Nephron progenitor cell (in vitro differentiated cells): ENCODE measurements at regions not wholly inside any gene's neighbourhood (a gene's known extent, or its start where the extent isn't known, plus 50 kb on each side); places are given as distances from the start of the nearest gene placed in this dataset.

Experiments
- DNase-seq: peaks from one replicate; pipeline ENCODE4 v3.0.0; 2021
- H3K27ac Mint-ChIP-seq: 2 replicates; pipeline ENCODE4 v1.8.0; 2021; ENCODE audit warnings: mild to moderate bottlenecking, moderate library complexity, mixed read lengths
- H3K27me3 Mint-ChIP-seq: 2 replicates; pipeline ENCODE4 v1.8.0; 2021; ENCODE audit warnings: mild to moderate bottlenecking, low read depth, mixed read lengths; ENCODE audit not compliant: poor library complexity
- H3K36me3 Mint-ChIP-seq: 2 replicates; pipeline ENCODE4 v1.8.0; 2021; ENCODE audit warnings: low read depth, mixed read lengths
- H3K4me1 Mint-ChIP-seq: 2 replicates; pipeline ENCODE4 v1.8.0; 2021; ENCODE audit warnings: mixed read lengths
- H3K4me3 Mint-ChIP-seq: 2 replicates; pipeline ENCODE4 v1.8.0; 2021; ENCODE audit warnings: mild to moderate bottlenecking, moderate library complexity, mixed read lengths
- H3K9me3 Mint-ChIP-seq: 2 replicates; pipeline ENCODE4 v1.8.0; 2021; ENCODE audit warnings: mild to moderate bottlenecking, moderate library complexity, mixed read lengths
- TF ChIP-seq, protein P1 (sequence below): fragments of 200-600 bp; sonication (generic); IDR thresholded peaks from 2 replicates; pipeline ENCODE4 v1.5.0; 2021; ENCODE audit warnings: antibody characterized with exemption

DNA sequence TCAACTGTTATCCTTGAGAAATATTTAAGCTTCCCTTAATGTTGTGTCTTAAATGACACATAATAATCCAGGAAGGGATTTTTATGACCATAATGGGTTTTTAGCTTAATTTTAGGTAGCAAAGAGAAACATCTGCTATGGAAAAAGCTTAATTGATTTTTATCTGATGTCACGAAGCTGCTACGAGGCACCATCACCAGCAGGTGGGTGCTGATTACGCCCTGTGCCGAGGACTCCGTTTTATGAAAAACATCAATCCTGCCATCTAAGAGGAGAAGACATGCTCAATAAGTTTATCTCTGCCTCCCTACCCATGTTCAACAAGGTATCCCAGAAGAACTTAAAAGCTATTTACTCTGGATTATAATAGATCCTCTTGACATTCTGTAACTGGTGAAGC is 280.6 kb upstream of the ZFP42 start:
- TF ChIP-seq, protein P1, sequence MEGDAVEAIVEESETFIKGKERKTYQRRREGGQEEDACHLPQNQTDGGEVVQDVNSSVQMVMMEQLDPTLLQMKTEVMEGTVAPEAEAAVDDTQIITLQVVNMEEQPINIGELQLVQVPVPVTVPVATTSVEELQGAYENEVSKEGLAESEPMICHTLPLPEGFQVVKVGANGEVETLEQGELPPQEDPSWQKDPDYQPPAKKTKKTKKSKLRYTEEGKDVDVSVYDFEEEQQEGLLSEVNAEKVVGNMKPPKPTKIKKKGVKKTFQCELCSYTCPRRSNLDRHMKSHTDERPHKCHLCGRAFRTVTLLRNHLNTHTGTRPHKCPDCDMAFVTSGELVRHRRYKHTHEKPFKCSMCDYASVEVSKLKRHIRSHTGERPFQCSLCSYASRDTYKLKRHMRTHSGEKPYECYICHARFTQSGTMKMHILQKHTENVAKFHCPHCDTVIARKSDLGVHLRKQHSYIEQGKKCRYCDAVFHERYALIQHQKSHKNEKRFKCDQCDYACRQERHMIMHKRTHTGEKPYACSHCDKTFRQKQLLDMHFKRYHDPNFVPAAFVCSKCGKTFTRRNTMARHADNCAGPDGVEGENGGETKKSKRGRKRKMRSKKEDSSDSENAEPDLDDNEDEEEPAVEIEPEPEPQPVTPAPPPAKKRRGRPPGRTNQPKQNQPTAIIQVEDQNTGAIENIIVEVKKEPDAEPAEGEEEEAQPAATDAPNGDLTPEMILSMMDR, result no peak
- Mint-ChIP-seq H3K27ac (no peak overlapping the region), H3K27me3 (no peaks in the 10 kb centered on the region), H3K4me3 (no peak overlapping the region), H3K36me3 (no peaks in the 10 kb centered on the region), H3K9me3 (no peaks in the 10 kb centered on the region), H3K4me1 (peaks cover 7% of the 10 kb centered on the region)
- no peak for DNase-seq

DNA sequence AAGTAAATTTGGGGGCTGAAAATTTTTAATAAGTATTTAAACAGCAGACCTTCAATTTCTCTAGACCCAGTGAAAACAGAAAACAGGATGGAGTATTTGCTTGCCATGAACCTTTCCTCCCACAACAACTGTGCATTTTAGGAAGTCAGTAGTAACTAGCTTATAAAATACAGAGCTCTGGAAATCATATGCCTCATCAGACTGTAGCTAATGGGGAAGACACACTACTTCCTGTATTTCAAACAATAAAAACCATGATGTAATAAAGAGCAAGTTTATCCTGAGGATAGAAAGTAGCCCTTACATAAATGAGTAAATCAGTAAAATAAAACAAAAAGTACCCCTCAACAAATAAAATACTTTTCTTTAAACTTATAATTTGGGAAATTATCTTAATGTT is 280.1 kb upstream of the ZFP42 start:
- H3K27ac Mint-ChIP-seq, result no peak overlapping the region
- H3K9me3 Mint-ChIP-seq, result no peaks in the 10 kb centered on the region
- no peak overlapping the region for H3K4me3 Mint-ChIP-seq
- no peaks in the 10 kb centered on the region for H3K27me3 Mint-ChIP-seq
- DNase-seq, result no peak
- no peaks in the 10 kb centered on the region for H3K36me3 Mint-ChIP-seq
- TF ChIP-seq, protein P1, result no peak
- peaks cover 7% of the 10 kb centered on the region for H3K4me1 Mint-ChIP-seq

DNA sequence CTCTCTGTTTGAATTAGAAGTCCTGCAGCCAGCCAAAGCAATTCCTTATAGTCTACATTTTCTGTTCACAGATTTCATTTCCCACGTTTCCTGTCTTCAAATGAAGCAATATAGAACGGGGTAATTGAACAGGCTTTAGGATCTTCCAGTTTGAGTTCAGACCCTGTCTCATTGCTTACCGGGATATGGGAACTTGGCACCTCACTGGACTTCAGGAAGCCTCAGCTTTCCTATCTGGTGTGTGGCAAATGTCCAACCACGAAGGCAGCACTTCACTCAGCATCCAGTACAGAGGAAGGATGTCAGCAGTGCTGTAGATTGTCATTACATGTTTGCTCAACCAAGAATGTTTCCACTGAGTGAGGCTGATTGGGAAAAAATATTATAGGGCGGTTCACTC is 271.1 kb upstream of the ZFP42 start:
- Mint-ChIP-seq H3K27me3 (no peaks in the 10 kb centered on the region), H3K4me3 (no peak overlapping the region), H3K36me3 (no peaks in the 10 kb centered on the region), H3K27ac (no peak overlapping the region), H3K4me1 (no peaks in the 10 kb centered on the region), H3K9me3 (peaks cover 4% of the 10 kb centered on the region)
- DNase-seq, result no peak
- TF ChIP-seq, protein P1, result no peak

DNA sequence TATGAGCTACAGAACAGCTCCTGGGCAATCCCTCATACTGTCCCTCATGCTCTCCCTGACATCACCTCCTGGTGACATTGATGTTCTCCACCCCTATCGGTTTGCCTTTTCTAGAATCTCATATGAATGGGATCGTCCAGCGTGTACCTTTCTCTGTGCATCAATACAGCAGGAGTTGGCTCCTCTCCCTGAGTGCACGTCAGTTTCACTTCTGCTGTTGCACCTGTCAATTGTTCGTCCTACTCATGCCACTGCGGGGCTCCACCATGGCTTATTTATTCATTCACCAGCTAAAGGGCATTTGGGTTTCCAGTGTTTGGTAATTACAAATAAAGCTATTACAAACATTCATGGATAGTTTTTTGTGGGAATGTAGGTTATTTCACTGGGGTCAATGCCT is 269.1 kb upstream of the ZFP42 start:
- H3K4me3 Mint-ChIP-seq, result no peak overlapping the region
- no peaks in the 10 kb centered on the region for H3K4me1 Mint-ChIP-seq
- DNase-seq, result no peak
- H3K9me3 Mint-ChIP-seq, result peaks cover 20% of the 10 kb centered on the region
- TF ChIP-seq, protein P1, result no peak
- H3K36me3 Mint-ChIP-seq, result no peaks in the 10 kb centered on the region
- peaks cover 3% of the 10 kb centered on the region for H3K27me3 Mint-ChIP-seq
- no peak overlapping the region for H3K27ac Mint-ChIP-seq

DNA sequence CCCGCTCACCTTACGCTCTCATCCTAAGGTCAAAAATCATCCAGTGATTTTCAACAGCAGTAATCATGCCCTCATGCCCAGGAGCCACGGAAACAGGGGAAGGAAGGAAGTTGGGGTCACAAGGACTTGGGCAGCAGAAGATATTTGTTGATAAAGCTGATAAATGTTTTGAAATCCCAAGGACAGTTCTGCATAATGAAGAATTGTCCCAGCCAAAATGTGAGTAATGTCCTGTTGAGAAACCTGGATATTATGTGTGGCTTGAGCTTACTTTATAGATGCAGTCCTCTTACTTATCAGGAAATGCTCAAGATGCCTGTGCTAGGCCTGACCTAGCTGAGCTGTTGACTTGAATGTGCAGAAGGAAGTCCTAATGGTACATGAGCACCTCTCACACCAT is 263.0 kb upstream of the ZFP42 start:
- Mint-ChIP-seq H3K4me3 (no peak overlapping the region), H3K27me3 (peaks cover 3% of the 10 kb centered on the region), H3K4me1 (no peaks in the 10 kb centered on the region), H3K27ac (no peak overlapping the region), H3K9me3 (peaks cover 19% of the 10 kb centered on the region), H3K36me3 (peaks cover 2% of the 10 kb centered on the region)
- no peak for DNase-seq
- TF ChIP-seq, protein P1, result no peak

DNA sequence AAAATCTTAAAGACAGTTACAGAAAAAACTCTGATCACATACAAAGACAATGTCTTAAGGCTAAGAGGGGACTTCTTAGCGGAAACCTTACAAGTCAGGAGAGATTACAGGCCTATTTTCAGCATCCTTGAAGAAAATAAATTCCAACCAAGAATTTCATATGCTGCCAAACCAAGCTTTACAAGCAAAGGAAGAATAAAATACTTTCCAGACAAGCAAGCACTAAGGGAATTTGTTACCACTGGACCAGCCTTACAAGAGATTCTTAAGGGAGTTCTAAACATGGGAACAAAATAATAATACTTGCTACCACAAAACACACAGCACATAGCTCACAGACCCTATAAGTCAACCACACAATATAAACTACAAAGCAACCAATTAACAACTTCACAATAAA is 255.8 kb upstream of the ZFP42 start:
- no peak for DNase-seq
- TF ChIP-seq, protein P1, result no peak
- no peaks in the 10 kb centered on the region for H3K27me3 Mint-ChIP-seq
- no peak overlapping the region for H3K27ac Mint-ChIP-seq
- no peaks in the 10 kb centered on the region for H3K4me1 Mint-ChIP-seq
- H3K4me3 Mint-ChIP-seq, result no peak overlapping the region
- peaks cover 56% of the 10 kb centered on the region for H3K9me3 Mint-ChIP-seq
- peaks cover 4% of the 10 kb centered on the region for H3K36me3 Mint-ChIP-seq
